HG03196 (cell line): ENCODE measurements at regions not wholly inside any gene's neighbourhood (a gene's known extent, or its start where the extent isn't known, plus 50 kb on each side); places are given as distances from the start of the nearest gene placed in this dataset.

Experiments used
- ATAC-seq: cut with Tn5 transposase; IDR thresholded peaks from one replicate; pipeline ENCODE4 v1.9.1; 2021; ENCODE audit not compliant: unreplicated experiment

GRCh38 chr13:106383791-106384190 is 151.7 kb downstream of the EFNB2 start:
- no peak for ATAC-seq

DNA sequence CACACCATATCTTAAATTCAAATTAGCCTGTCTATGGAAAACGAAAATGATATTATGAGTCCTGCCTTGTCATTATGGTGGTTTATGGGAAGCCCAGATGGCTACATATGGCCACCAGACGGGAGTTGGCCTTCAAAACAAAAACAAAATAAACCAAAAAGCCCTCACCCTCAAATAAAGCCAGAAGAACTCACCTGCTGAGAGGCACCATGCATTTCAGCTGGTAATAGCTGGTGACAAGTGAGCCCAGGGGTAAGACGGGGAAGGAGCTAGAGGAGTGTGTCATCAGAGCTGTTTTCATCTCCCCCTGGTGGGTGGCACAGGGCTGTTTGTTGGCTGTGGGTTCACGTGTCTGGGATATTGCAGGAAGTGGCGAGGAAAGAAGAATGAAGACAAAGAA is 152.9 kb downstream of the EFNB2 start:
- ATAC-seq: no peak

- no peak for ATAC-seq
Measured at GRCh38 chr13:106381091-106381490, 154.4 kb downstream of the EFNB2 start.

DNA sequence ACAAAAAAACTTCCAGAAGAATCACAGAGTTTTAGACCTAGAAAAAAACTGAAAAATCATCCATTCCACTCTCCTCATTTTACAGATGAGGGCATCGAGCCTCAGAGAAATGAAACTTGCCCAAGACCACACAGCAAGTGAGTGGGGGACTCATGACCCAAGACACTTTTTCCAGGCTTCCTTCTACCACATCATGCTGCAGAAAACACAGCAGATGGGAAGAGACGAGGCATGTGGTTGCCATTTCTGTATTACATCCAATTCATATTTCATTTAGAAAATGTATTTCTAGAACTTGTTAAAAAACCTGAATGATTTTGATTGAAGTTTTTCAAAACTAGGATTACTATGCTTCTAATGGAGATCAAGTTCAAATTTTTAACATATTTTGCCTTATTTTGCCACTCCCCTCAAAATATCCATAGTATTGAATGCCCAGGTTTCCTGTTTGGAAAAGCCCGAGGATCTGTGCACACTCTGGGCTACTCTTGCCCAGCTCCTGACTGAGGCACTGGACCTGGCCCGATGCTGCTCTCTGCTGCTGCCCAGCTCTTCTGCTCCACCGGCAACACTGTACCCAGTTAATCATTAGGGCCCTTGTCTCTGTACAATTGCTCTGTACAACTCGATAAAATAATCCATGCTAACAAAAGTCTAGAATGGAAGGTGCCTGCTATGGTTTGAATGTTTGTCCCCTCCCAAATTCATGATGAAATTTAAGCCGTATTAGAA is 157.4 kb downstream of the EFNB2 start:
- no peak for ATAC-seq

GRCh38 chr13:106377341-106377740 is 158.1 kb downstream of the EFNB2 start:
- ATAC-seq: no peak

DNA sequence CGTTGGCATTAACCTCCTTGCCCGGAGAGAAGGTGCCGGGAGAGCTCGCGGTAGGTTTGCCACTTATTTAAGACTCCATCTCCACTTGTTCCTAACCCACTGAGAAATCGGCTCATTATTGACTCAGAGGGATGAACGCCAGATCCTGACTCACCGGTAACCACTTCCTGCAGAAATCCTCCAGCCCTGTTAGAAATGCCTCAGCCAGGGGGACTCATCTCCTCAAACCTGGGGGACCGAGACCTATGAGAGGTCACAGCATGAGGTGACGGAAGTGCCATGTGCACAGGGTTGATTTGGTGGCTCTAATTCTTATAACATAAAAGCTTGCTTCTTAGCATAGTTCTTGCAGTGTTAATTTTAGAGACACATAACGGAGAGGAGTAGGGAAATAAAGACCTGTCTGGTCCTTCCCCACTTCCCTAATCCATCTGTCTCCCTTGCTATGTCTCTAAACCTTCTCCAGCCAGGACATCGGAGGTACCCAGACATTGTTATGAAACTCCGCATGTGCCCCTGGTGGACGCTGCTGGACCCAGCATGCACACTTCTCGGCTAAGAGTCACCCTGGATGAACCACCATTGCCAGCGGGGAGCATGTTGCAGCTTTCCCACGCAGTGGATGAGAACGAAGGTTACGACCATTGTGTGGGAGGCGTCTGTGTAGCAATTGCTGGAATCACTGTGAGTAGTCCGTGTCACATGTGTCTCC is 158.9 kb downstream of the EFNB2 start:
- no peak for ATAC-seq

- ATAC-seq: no peak
Measured at GRCh38 chr13:106375085-106375484, 160.4 kb downstream of the EFNB2 start.

- no peak for ATAC-seq
Measured at GRCh38 chr13:106374631-106375030, 160.8 kb downstream of the EFNB2 start.

DNA sequence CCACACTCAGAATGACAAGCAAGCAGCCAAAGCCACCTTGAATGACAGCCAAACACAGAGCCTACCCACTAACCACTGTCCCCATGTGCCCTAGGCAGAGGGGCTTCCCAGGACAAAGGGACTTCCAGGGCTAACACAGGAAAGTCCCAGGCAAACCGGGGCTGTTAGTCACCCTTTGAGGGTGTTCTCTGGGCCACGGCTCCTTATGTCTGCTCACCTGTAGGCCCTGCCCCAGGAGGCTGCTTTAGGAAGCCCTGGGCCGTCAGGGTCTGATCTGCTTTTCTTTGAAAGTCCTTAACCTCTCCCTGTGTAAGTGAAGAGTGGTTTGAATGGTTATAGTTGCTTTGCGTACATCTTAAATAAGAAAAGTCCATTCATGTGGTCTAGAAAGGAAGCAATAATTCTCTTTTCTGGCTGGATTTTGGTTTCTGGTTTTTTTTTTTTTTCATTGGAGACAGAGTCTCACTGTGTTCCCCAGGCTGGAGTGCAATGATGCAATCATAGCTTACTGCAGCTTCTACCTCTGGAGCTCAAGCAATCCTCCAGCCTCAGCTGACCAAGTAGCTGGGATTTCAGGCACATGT is 161.4 kb downstream of the EFNB2 start:
- ATAC-seq: peak; percentile 75

GRCh38 chr13:106373304-106373988 is 162.0 kb downstream of the EFNB2 start:
- ATAC-seq: peak; percentile 78

DNA sequence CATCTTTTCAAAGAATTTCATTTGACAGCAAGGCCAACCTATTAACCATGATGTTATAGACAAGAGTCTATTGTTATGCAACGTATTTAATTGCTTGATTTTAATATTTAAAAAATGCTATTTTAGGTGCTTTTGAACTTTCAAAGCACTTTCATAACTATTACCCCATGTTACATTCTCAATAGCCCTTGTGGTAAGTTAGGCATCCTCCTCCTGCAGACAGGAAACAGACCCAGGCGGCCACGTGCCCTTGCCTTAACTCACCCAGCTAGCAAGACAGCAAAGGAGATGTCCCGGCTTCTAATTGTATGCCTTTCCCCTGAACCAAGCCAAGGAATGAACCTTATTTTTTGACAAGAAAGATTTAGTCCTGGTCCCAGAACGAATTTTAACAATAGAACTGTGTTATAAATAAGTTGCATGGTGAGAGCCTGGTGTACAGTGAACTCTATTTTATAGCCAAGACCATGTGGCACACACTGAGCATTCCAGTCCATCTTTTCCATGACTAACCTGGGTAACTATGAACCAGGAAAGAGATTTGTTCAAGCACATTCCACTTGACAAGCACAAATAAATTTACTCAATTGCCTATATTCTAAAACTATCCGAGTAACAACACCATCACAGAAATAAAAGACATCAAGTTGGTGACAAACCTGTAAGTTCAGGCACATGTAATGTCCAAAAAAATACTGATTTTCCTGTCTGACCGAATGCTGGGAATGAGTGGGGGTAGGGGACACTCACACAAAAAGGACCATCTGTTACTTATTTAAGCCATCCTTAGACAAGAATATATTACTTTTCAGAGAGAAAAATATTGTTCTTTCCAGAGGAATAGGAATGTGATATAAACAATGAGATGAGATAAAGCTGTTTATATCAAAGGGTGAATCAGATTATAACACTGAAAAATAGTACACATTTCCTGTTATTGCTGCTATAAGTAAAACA is 163.0 kb downstream of the EFNB2 start:
- ATAC-seq: peak; percentile 52

GRCh38 chr13:106371024-106371423 is 164.4 kb downstream of the EFNB2 start:
- no peak for ATAC-seq

GRCh38 chr13:106369858-106370257 is 165.6 kb downstream of the EFNB2 start:
- no peak for ATAC-seq

DNA sequence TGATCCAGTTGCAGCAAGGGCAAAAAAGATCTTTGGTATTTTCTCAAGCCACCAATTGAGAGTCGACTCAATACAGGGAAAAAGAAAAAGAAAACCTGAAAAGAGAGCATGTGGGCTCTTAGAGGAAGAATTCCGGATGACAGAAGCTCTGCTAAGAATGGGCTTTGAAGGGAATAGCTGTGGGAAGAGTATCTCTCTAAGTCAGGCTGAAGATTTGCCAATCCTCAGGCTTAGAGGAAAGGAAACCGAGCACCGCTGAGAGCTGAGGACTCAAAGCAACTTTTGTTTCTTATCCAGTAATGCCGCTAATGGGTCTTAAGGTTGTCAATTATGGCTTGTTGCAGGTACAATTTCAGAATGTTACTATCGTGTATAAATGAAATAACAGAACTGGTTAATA is 166.4 kb downstream of the EFNB2 start:
- ATAC-seq: no peak

DNA sequence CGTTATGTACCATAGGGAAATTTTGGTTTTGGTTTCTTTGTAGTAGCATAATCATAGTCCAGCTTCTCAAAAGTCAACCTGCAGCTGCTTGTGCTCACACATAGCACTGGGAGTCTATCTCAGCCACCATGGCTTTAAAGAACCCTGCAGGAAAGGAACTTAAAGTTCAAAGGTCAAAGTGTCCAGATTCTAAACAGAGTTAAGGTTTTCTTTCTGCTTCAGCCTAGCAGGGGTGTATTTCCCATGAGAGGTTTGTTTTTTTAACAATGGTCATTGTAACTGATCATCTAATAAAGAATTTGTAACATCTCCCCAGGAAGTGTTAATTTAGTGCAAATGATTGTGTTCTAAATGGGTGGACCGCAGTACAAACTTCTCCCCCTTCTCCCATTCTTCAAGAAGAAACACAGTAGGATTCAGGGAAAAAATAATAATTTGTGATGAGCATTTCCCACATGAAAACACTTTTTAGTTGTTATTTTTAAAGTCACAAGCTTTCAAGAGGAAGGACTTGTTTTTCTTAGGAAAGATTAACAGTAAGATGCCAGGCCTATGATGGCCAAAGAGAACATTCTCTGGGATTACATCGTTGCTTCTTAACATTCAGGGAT is 168.0 kb downstream of the EFNB2 start:
- ATAC-seq: no peak

DNA sequence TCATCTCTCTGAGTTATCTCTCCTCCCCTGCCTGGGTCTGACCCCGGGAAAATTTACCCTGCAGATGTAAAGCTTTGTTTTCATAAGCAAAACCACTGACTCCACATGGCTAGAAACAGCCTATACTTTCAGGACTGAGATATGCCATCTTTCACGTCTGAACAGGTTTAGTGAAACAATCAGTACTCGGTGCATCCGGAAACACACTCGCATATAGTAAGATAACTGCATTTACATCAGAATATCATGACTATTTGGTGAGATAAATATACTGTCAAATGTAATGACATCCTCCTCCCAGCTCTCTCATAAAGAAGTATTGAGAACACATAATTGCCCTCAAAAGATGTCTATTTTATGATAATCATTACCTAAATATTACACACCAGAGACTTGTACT is 172.8 kb downstream of the EFNB2 start:
- no peak for ATAC-seq

DNA sequence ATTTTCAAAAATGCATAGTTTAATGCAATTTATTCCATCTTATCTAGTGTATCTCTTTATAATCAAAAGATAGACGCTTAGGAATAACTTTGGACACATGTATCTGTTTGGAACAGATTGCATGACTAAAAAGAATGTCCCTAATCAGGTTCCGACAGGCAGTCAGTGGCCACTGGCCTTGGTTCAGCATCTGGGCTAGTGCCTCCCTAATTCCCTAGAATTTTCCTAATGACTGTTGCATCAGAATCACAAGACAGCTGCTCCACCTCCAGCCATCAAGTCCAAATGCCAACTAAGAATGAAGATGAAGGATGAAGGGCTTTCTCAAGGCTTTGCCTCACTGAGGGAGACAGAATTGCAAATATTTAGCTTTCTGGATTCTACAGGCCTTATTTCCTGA is 173.8 kb downstream of the EFNB2 start:
- ATAC-seq: no peak

GRCh38 chr13:106357198-106357597 is 178.3 kb downstream of the EFNB2 start:
- no peak for ATAC-seq

- ATAC-seq: no peak
Measured at GRCh38 chr13:106355866-106356265, 179.6 kb downstream of the EFNB2 start.

GRCh38 chr13:106354961-106355360 is 180.5 kb downstream of the EFNB2 start:
- ATAC-seq: no peak
